GM12865 (cell line): ENCODE measurements at regions not wholly inside any gene's neighbourhood (a gene's known extent, or its start where the extent isn't known, plus 50 kb on each side); places are given as distances from the start of the nearest gene placed in this dataset.

ENCODE experiments used
- DNase-seq: peaks from one replicate; pipeline ENCODE4 v3.0.0; 2010; ENCODE audit warnings: low read depth
- H3K4me3 ChIP-seq: 2 replicates; pipeline ENCODE4 v1.5.1; 2011; ENCODE audit warnings: mild to moderate bottlenecking, low read depth, low read length, control low read depth
- CTCF ChIP-seq: IDR thresholded peaks from 2 replicates; pipeline ENCODE4 v1.5.1; 2011; ENCODE audit warnings: low read length, control low read depth, low read depth, inconsistent platforms; ENCODE audit not compliant: insufficient read depth; ENCODE audit errors: missing control alignments

GRCh38 chr15:53046153-53046790 is 256.1 kb upstream of the ONECUT1 start:
- DNase-seq: no peak
- H3K4me3 ChIP-seq: no peak overlapping the region
- no peak for TF ChIP-seq CTCF

GRCh38 chr15:53038655-53038941 is 248.5 kb upstream of the ONECUT1 start:
- no peak for DNase-seq
- H3K4me3 ChIP-seq: no peak overlapping the region
- TF ChIP-seq CTCF: no peak

GRCh38 chr15:53037904-53038654 is 247.9 kb upstream of the ONECUT1 start:
- H3K4me3 ChIP-seq: no peak overlapping the region
- no peak for TF ChIP-seq CTCF
- no peak for DNase-seq

GRCh38 chr15:53036641-53037040 is 246.5 kb upstream of the ONECUT1 start:
- DNase-seq: no peak
- TF ChIP-seq CTCF: no peak

GRCh38 chr15:53034767-53035245 is 244.7 kb upstream of the ONECUT1 start:
- no peak overlapping the region for H3K4me3 ChIP-seq
- TF ChIP-seq CTCF: no peak
- DNase-seq: no peak

More at GRCh38 chr15:53036641-53037040, 246.5 kb upstream of the ONECUT1 start:
- H3K4me3 ChIP-seq: no peak overlapping the region

GRCh38 chr15:53033709-53034108 is 243.6 kb upstream of the ONECUT1 start:
- no peak for DNase-seq
- H3K4me3 ChIP-seq: no peak overlapping the region
- no peak for TF ChIP-seq CTCF
